Left lung (tissue), 4 donors: ENCODE measurements at regions not wholly inside any gene's neighbourhood (a gene's known extent, or its start where the extent isn't known, plus 50 kb on each side); places are given as distances from the start of the nearest gene placed in this dataset.

Experiments used
- ATAC-seq: fragments of 200-7000 bp; cut with Tn5 transposase; one replicate; pipeline ENCODE4 v1.9.1; 2020; ENCODE audit warnings: moderate library complexity
- DNase-seq, 4 donors: peaks; one replicate each; pipeline ENCODE4 v3.0.0-alpha.2; 2013 to 2020
- H3K27ac ChIP-seq, 2 donors: fragments of 200-600 bp; sonication (generic) in 1 of 2; one replicate each; pipeline versions ENCODE4 v1.5.0 to v1.8.0; 2020 to 2021
- H3K27me3 ChIP-seq, 2 donors: fragments of 200-600 bp; sonication (generic) in 1 of 2; one replicate each; pipeline versions ENCODE4 v1.5.0 to v1.8.0; 2020 to 2021
- H3K36me3 ChIP-seq, 2 donors: fragments of 200-600 bp; sonication (generic) in 1 of 2; one replicate each; pipeline versions ENCODE4 v1.5.0 to v1.8.0; 2020 to 2021
- H3K4me1 ChIP-seq, 2 donors: fragments of 200-600 bp; one replicate each; pipeline ENCODE4 v1.8.0; 2021
- H3K4me3 ChIP-seq, 2 donors: fragments of 200-600 bp; sonication (generic) in 1 of 2; one replicate each; pipeline versions ENCODE4 v1.5.0 to v1.8.0; 2020 to 2021; ENCODE audit warnings: mild to moderate bottlenecking in 1 of 2
- H3K9me3 ChIP-seq, 2 donors: fragments of 200-600 bp; sonication (generic) in 1 of 2; one replicate each; pipeline versions ENCODE4 v1.5.0 to v1.8.0; 2020 to 2021
- CTCF ChIP-seq, 2 donors: fragments of 200-600 bp; sonication (generic) in 1 of 2; IDR thresholded peaks; one replicate each; pipeline versions ENCODE4 v1.5.0 to v1.8.0; 2021; ENCODE audit warnings: antibody characterized with exemption in 2 of 2
- intact Hi-C, 2 donors: fragments of 100-400 bp; cut with DNase I; formaldehyde crosslinking; loops; one replicate each; pipeline versions ENCODE4 v1.11.2 to v1.14.2; 2022
- donor health status: DM: no; HTN: yes; CAD: no.
- donor health status: DM: no; HTN: no; CAD: no.

- H3K9me3 ChIP-seq: no peaks in the 10 kb centered on the region
- H3K27ac ChIP-seq: no peak overlapping the region
- DNase-seq (no peak), ATAC-seq (no peak)
- no peaks in the 10 kb centered on the region for H3K4me1 ChIP-seq
- H3K27me3 ChIP-seq: no peaks in the 10 kb centered on the region
- H3K4me3 ChIP-seq: no peak overlapping the region
- intact Hi-C loops: no loop called here
- no peaks in the 10 kb centered on the region for H3K36me3 ChIP-seq
- TF ChIP-seq CTCF (IDR thresholded peaks at IDR 0.05): no peak
Measured at GRCh38 chr6:92942549-92942948, 476.8 kb downstream of the EPHA7 start.

- no peaks in the 10 kb centered on the region for H3K4me1 ChIP-seq
- peaks cover 0 to 7% of the 10 kb centered on the region in 2 donors for H3K9me3 ChIP-seq
- no peak overlapping the region for H3K27ac ChIP-seq
- no peak for DNase-seq
- H3K36me3 ChIP-seq: no peaks in the 10 kb centered on the region
- intact Hi-C loops: no loop called here
- H3K4me3 ChIP-seq: no peak overlapping the region
- H3K27me3 ChIP-seq: no peaks in the 10 kb centered on the region
- ATAC-seq: no peak
- TF ChIP-seq CTCF (IDR thresholded peaks at IDR 0.05): no peak
Measured at GRCh38 chr6:92934625-92935024, 484.7 kb downstream of the EPHA7 start.

- intact Hi-C loops: no loop called here
- Histone ChIP-seq H3K27ac (no peak overlapping the region), H3K27me3 (no peaks in the 10 kb centered on the region), H3K9me3 (peaks cover 0 to 7% of the 10 kb centered on the region in 2 donors), H3K36me3 (no peaks in the 10 kb centered on the region), H3K4me1 (no peaks in the 10 kb centered on the region), H3K4me3 (no peak overlapping the region)
- DNase-seq (no peak), ATAC-seq (no peak)
- no peak for TF ChIP-seq CTCF (IDR thresholded peaks at IDR 0.05)
Measured at GRCh38 chr6:92930171-92930570, 489.2 kb downstream of the EPHA7 start.

- DNase-seq: no peak
- H3K4me1 ChIP-seq: no peaks in the 10 kb centered on the region
Measured at GRCh38 chr6:92922216-92922806, 497.0 kb downstream of the EPHA7 start.

GRCh38 chr6:92915466-92915865, 503.9 kb downstream of the EPHA7 start:
- H3K4me1 ChIP-seq: no peaks in the 10 kb centered on the region
- no peak overlapping the region for H3K27ac ChIP-seq
- intact Hi-C loops: no loop called here
- H3K27me3 ChIP-seq: no peaks in the 10 kb centered on the region
- no peak for ATAC-seq
- no peak for DNase-seq
- no peak overlapping the region for H3K4me3 ChIP-seq
- H3K9me3 ChIP-seq: no peaks in the 10 kb centered on the region
- H3K36me3 ChIP-seq: no peaks in the 10 kb centered on the region
- no peak for TF ChIP-seq CTCF (IDR thresholded peaks at IDR 0.05)

More at GRCh38 chr6:92922216-92922806, 497.0 kb downstream of the EPHA7 start:
- H3K27me3 ChIP-seq: no peaks in the 10 kb centered on the region
- H3K9me3 ChIP-seq: no peaks in the 10 kb centered on the region
- intact Hi-C loops: no loop called here
- no peak overlapping the region for H3K4me3 ChIP-seq
- ATAC-seq: no peak
- no peak for TF ChIP-seq CTCF (IDR thresholded peaks at IDR 0.05)
- H3K36me3 ChIP-seq: no peaks in the 10 kb centered on the region
- no peak overlapping the region for H3K27ac ChIP-seq
